K562 (cell line): ENCODE measurements at regions not wholly inside any gene's neighbourhood (a gene's known extent, or its start where the extent isn't known, plus 50 kb on each side); places are given as distances from the start of the nearest gene placed in this dataset.

Experiments
- AFF4 ChIP-seq: sonication (generic); formaldehyde crosslinking; IDR thresholded peaks from 2 replicates; pipeline ENCODE4 v1.8.0; 2023; ENCODE audit warnings: mild to moderate bottlenecking, missing genetic modification reagents
- CTCF ChIP-seq, 3 experiments: IDR thresholded peaks in 2 of 3; conservative IDR thresholded peaks in 1 of 3; 2 replicates each; pipeline ENCODE4 v1.5.1; 2011 to 2012; ENCODE audit warnings: low read length in 3 of 3, mild to moderate bottlenecking in 3 of 3, control low read depth in 2 of 3, improper control_type of control experiment in 1 of 3, inconsistent platforms in 1 of 3, low read depth in 1 of 3, mixed read lengths in 1 of 3, moderate library complexity in 1 of 3; ENCODE audit not compliant: insufficient read depth in 2 of 3
- KAT8 ChIP-seq: fragments of 450-650 bp; IDR thresholded peaks from 2 replicates; pipeline ENCODE4 v1.6.1; 2016; ENCODE audit warnings: low read depth, mild to moderate bottlenecking
- PHF20 ChIP-seq: fragments of 450-650 bp; IDR thresholded peaks from 2 replicates; pipeline ENCODE4 v1.6.1; 2018; ENCODE audit not compliant: partially characterized antibody
- POLR2A ChIP-seq: fragments of 450-650 bp; conservative IDR thresholded peaks from 2 replicates; pipeline ENCODE4 v1.6.1; 2016
- POLR2AphosphoS5 ChIP-seq: IDR thresholded peaks from 2 replicates; pipeline ENCODE4 v1.6.1; 2011; ENCODE audit warnings: mild to moderate bottlenecking, low read depth, low read length, moderate library complexity; ENCODE audit not compliant: control insufficient read depth, insufficient read depth
- STAG1 ChIP-seq: sonication (generic); formaldehyde crosslinking; IDR thresholded peaks from 2 replicates; pipeline ENCODE4 v1.5.0; 2020; ENCODE audit warnings: missing genetic modification reagents, borderline replicate concordance
- ZBTB43 ChIP-seq: sonication (generic); formaldehyde crosslinking; IDR thresholded peaks from 2 replicates; pipeline ENCODE4 v1.8.0; 2023; ENCODE audit warnings: mild to moderate bottlenecking, missing genetic modification reagents

GRCh38 chr5:173554038-173554955 is 62.2 kb downstream of the BOD1 start:
- TF ChIP-seq STAG1 (CRISPR knock-in tag) = no peak
- no peak for TF ChIP-seq AFF4
- no peak for TF ChIP-seq POLR2AphosphoS5
- no peak for TF ChIP-seq KAT8
- no peak for TF ChIP-seq ZBTB43 (CRISPR knock-in tag)
- TF ChIP-seq CTCF (IDR thresholded peaks at IDR 0.05 in 2 of 3, conservative IDR thresholded peaks at IDR 0.05 in 1 of 3; ENCODE audit: insufficient read depth in 2 of 3, low read depth in 1 of 3, low read length in 3 of 3) = no peak
- TF ChIP-seq PHF20 = no peak
- TF ChIP-seq POLR2A = no peak
